ENCODE measurements at regions not wholly inside any gene's neighbourhood (a gene's known extent, or its start where the extent isn't known, plus 50 kb on each side); places are given as distances from the start of the nearest gene placed in this dataset.

DNA sequence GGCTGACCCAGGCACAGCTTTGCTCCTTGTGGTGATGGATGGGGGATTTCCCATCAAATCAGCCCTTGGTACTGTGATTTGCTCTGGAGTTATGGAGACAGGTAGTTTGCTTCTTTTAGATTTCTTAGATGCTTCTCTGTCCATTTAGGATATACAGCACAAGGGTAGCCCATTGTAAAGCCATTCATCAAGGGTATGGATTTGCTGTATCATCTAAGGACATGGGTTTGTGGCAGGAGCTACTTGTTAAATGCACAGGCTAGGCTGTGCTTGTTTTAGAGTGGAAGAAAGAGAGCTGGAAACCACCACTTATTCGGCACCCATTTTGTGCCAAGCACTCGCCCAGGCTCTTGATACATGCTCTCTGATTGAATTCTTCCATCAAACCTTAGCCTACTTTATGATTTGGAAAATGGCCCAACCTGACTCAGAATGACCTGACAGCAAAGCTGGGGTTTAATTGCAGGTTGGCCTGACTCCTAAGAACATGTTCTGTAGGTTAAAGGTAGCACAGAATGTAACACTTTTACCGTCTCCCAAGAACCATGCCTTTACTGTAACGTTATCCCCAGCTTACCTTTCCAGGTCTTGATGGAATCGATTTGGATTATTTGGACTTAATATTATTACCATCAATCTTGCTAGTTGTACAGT, 168.0 kb downstream of the SNX10 start:
- no peak for DNase-seq

DNA sequence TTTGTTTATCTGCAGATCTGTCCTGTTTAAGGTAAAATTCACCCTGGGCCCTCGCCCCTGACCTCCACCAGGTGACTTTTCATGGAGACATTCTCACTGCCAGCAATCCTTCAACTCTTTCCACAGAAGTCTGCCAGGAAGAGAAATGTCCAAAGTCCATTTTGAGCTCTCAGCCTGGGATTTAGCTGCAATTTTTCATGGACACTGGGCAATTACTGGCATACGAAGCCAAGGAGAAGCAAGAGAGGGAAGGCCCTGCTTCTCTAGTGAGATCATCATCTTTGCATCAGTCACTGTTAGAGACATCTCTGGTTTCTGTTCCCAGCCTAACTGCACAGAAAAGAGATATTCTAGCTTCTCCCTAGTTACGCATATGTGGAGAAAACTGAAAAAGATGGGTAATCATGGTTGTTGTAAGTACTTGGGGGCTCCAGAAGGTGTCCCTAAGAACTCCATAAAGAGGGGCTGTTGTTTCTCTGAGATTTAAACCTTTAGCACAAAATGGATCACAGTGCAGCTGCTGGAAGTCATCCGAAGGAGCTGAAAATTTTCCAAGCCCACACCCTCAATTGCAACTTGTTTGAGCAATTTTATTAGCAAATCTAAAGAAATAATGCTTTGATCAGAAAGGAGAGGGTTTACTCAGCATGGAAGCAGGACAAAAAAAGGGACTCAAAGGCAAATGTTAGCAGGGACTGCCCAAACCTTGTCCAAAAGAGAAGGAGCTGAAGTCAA, 168.9 kb downstream of the SNX10 start:
- DNase-seq: no peak

DNA sequence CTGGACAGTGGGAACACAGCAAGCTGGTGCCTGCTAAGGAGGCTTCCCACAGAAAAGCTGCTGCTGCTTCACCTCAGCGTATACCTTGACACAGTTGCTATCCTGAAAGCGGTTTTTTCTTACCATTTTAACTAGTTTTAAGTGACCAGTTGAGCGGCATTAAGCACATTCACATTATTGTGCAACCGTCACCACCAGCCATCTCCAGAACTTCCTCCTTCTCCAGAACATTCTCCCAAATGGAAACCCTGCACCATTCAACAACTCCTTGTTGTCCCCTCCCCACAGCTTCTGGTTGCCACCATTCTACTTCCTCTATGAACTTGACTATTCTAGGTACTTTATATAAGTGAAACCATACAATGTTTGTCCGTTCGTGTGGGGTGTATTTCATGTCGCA, 169.9 kb downstream of the SNX10 start:
- no peak for DNase-seq

DNA sequence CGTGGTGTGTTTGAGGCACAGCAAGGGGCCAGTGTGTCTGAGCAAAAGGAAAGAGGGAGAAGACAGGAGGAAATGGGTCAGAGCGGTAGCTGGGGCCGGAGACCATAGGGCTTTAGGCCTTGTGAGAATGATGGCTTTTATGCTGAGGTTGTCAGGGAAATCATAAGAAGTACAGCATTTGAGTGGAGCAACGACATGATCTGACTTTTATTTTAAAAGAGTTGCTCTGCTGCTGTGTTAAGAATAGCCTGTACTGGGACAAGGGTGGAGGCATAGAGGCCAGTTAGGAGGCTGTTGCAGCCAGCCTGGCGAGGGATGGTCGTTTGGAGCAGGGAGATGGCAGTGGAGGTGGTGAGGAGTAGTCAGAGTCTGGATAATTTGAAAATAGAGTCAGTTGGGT, 174.3 kb downstream of the SNX10 start:
- no peak for DNase-seq

DNA sequence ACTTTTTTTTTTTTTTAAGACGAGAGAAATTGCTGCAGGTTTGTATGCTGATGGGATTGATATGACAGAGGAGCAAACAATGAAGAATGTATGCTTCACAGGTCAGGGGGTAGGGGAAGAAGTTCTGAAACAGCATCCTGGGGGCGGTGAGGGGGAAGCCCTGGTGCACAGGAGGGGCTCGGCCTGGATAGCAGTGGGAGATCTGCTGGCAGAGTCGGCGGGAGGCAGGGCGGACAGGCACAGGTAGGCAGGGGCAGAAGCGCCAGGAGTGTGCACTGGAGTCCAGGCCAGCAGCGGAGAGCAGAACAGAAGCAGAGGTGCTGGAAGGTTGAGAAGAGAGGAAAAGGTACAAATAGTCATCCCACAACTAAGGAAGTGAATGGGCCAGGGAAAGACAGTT, 175.4 kb downstream of the SNX10 start:
- no peak for DNase-seq

DNA sequence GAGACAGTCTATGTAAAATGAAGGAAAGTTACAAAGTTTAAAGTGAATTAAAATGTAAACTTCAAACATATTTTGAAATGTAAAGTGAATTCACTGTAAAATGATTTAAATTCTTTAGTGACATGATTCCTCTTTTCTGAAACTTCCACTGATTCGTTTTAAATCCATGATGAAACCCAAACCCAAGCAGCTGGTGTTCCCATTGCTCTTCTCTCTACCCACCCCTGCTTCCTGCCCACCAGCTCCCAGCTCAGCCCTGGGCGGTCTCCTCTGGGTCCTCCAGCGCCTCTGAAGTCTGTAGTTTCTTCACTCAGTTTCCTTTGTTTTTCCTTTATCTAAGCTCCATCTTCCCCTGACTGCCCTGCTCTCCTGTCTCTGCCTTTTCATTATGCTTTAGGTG, 175.9 kb downstream of the SNX10 start:
- DNase-seq: no peak

DNA sequence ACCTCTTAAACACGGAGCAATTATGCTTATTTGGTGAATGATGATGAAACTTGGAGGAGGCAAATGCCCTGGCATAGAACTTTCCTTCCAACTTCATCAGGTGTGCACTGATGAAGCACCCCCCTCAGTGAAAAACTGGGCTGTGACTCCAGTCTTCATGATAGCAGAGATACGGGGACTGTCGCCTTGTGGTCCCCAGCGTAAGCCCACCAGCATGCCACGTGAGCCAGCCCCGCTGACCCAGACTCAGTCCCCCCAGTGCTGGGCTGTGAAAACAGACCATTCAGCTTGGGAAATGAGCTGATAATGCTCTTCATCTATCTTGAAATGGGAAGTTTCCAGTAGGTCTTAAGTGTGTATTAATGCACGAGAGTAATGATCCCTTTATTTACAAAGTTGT, 177.0 kb downstream of the SNX10 start:
- DNase-seq: no peak

DNA sequence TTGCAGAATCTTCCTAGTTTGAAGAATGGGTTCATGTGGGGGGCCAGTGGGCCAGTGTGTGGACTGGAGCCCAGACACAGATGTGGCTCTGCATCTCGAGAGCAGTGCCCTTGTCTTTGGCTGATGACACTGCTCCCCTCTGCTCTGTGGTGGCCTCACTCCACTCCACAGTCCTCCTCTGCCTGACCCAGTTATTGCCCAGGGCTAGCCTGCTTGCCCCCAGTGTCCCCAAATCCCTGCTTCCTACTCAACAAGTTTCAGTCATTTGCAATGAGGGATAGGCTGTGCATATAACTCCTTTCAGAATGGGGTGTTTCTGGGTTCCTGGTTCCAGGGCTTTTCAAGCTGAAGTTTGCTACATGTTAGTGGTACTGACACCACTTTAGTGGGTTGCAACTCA, 177.5 kb downstream of the SNX10 start:
- no peak for DNase-seq

DNA sequence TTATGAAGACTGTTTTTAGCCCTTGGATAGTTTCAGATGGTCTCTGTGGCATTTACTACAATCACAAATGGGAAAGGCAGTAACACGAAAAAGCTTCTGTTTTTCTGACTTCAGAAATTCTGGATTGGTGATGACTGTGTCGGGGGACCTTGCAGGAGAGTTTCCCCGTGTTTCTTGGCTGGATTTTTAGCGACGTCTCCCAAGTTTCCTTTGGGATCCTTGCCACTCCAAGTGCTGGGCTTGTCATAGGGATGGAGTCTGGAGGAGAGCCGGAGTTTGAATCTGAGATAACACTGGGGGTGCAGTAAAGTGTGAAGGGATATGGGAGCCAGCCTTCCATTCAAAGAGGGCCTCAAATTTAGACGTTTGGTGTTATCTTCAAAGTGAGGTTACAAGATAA, 179.0 kb downstream of the SNX10 start:
- no peak for DNase-seq

DNA sequence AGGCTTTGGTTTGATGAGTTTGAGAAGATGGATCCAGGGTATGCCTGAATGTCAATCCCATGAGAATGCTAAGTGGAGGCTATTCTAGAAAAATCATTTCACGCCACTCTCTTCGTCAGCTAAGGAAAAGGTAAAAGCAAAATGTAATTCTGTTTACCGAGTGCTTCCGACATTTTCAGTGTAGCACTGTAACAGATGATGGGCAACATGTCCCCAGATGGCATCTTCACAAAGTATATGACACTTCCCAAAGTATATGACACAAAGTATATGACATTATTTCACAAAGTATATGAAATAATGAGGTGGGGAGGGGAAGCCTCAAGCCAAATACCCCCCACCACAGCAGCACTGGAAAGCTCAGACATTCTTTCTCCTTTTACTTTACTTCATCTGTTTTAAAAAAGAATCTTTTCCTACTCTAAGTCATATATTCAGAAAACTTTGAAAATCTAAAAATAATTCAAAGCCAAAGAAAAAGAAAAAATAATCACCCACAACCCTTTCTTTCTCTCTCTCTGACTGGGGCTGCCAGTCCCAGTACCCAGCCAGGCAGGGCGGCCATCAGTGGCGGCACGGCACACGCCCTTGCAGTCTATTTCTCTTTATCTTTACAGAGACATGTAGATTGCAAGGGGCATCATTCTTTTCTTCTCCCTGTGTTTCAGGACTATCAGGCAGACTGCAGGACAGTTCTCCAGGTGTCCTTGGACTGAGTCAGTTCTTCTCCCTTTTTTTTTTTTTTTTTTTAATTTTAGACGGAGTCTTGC, 179.8 kb downstream of the SNX10 start:
- no peak for DNase-seq

DNA sequence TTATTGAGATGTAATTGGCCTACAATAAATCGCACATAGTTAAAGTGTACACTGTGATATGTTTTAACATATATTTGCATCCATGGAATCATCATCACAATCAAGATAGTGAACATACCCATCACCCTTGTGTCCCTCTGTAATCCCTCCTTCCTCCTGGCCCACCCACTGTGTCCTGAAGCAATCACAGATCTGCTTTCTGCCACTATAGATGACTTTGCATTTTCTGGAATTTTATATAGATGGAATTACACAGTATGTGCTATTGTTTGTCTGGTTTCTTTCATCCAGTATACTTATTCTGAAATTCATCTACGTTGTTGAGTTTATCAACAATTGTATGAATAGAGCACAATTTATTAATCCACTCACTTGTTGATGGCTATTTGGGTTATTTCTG, 181.3 kb downstream of the SNX10 start:
- DNase-seq: no peak

DNA sequence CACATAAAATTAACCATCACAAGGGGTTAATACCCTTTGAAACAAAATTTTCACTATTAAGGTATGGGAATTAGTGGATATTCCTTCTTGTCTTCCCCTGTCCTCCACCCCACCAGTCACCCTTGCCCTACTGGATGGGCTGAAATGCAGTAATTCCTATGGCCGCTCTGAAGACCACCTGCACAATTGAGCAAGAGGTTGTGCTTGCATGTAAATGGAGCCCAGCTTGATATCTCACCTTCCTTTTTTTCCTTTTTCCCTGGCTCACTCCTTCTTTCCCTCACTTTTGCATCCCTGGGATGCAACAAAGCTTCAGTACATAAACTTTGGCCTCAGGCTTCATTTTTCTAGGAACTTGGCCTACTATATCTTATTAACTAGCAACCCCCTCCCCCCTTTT, 184.6 kb downstream of the SNX10 start:
- DNase-seq: no peak

DNA sequence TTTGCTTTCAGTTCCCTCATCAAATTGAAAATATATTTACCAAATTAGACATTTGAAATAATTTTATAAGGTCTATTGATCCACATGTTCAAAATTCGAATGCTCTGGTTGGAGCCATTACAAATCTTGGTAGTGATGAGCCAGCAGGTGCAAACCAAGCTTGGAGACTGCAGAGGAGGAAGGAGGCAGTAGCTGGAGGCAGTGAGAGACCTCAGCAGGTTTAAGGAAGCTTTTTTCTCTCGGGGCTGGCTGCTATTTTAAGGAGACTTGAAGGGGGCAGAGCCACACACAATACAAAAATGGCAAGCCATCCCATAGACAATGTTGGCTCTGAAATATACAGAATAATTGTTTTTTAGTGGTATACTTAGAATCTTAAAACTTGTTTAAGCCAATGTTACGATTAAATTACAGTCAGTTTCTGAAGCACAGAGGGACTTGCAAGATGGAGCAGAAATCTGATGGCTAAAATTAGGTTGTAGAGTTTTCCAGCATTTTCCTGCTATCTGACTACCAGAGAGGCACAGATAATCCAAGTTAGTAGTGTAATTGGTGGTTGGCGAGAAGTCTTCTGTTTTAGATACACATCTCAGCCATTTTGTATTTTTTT, 185.8 kb downstream of the SNX10 start:
- no peak for DNase-seq

DNA sequence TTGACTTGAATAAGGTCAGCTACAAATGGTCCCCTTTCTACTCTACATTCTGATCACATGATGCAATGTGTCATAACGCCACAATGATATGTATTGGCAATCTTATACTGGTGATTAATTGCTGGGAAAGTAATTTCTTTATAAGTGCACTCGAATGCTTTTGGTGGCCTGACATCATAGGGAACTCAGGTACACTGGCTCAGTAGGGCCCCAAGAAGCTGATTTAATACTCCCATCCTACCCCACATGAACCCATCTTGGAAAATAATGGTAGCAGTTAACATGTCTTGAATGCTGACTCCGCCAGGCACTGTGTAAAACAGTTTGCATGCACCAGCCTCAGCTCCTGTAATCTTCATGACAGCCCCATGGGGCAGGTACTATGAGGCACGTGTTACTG, 186.9 kb downstream of the SNX10 start:
- DNase-seq: no peak

DNA sequence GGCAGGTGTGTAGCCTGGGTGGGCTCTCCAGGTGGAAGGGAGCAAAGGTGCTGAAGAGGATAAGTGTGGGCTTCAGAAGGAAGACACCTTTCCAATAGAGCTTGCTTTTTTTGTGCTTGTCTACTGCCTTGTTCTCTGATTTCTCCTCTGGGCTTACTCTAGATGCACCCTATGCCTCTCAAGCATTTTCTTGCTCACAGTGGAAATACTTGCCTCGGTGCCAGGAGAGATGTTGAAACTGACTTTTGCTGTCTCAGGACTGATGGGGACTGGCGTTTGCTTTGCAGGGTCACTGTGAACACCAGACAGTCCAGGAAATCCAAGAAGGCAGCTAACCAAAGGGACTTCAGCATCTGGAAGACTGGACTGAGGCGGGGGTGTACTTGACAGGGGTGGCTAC, 187.9 kb downstream of the SNX10 start:
- DNase-seq: no peak

DNA sequence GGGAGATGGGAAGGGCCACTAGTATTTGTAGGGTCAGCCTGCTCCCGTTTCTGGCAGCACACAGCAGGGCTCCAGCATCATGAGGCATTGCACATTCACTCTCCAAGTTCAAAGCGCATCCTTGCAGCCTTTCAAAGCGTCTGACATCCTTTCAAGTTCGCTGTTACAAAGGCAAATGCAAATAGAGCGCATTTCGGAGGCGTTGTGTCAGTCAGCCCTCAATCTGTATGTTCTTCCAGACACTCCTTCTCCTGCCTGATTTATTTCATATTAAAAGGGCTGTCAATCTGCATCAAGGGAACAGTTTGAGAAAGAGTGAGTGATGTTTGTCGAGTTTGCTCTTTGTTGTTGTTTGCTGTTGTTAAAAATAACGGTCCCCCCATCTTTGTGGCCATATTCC, 188.5 kb downstream of the SNX10 start:
- DNase-seq: no peak

DNA sequence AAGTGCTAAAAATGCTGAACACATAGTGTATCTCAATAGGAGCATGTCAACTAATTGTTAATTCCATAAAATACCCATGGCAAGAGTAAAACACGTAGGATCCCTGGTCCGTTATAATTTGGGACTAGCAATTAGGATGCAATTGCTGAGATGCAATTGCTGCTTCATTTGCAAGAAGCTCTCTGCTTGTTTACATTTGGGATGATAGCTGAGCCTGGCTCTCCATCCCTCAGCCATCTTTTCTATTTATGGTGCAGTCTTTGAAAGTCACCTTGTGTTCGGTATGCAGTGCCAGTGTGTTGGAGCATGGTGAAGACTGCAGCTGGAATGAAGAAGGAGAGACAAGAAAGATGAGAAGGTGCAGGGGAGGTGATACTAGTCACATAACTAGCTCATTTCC, 191.3 kb downstream of the SNX10 start:
- no peak for DNase-seq

DNA sequence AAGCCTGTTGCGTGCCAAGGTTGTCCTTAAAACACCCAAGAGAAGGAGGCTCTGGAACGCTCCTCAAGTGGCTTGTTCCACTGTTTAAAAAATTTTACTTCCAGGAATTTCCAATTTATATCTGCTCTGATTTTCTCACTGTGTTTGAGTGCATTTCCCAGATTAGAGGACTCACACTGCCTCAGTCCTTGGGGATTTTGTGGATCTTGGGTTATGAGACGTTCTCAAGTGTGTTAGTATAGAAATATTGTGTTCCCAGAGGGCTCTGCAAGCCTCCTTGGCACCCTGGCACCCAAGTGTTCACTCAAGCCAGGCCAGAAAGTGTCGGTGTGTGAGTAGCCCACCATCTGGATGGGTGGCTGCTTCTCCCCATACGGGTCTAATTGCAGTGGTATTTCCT, 192.2 kb downstream of the SNX10 start:
- no peak for DNase-seq

DNA sequence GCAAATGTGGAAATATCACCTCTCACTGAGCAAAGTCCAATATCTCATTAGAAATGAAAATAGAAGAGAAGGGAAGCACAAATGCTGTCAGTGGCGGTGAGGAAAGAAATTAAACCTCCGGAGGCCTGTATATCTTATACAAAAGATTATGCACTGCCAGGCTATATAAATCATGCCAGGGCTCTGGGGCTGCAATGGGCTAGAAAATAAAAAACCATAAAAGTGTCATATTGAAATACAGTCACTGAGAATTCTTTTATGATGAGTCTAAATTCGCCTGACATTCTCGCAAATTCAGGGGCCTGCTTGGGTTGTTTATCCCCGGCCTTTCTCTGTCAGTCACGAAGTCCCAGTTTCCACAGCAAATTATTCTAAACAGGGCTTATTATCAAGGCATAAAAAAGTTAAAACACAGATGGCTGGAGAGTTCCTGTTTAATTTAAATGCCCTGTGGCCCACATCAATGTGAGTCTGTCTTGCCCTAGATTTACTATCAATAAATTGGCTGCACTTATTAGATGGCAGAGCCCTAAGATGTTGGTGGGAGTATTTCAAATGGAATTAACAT, 193.8 kb downstream of the SNX10 start:
- DNase-seq: no peak

DNA sequence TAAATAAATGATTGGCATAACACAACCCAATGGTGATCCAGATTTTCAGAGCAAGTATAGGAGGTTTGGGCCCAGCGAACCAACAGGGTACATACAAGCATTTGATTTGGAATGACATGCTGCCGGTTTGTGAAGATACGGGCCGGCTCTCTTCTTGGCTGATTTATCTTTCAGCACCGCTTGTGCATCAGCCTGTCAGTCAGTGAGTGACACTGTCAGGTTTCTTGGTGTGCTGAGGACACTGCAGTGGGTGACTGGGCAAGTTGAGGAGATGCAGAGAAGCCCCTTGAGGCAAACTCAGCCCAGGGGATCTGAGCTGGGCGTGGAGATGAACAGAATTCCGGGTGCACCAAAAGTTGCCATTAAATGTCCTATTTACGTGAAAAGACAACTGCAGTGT, 194.5 kb downstream of the SNX10 start:
- DNase-seq: no peak

DNA sequence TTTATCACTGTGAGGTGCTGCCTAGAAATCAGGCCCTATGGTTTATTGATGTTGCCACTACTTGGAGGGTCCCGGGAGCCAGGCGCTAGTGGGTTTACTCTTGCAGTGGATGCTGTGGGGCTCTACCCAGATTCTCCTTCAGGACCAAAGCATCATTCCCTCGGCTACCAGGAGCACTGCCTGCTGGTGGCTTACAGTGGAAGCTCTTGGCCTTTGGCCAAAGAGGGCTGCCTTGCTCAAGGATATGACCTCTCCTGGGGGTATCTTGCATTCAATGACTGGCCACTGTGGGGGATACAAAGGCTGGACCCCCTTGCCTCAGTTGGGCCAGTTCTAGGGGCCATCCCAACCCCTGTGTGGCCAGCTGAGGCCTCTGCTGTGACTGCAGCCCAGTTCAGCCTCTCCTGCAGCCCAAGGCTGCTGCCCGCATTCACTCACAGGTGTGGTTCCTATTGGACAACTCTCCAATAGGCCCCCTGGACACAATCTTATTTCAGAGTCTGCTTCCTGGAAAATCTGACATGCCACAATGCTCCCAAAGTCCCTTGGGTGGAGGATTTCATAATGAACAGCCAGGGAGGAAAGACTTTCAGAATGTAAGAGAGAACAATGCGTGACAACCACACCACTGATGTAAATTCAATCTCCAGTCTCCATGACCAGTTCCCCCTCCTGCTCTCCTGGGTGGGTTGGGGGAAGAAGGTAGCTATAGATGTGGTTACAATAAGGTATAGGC, 196.3 kb downstream of the SNX10 start:
- no peak for DNase-seq

DNA sequence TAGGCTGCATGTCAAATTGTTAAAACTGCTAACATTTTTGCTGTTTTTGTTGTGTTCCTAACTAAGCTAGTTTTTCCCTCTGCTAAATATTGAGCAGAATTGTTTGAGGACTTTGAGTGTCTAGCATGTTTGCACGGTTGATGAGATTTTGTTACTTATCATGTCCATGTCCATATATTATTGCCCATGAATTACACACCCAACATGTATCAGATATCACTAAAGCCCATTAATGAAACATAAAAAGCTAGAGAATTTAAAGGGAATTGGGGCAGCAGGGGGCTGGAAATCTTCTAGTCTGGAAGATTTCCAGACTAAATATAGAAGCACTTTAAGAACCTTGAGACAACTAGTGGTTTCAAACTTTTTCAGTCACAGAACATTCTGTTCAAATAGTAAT, 197.7 kb downstream of the SNX10 start:
- no peak for DNase-seq

Data from GF-D8 (cell line).